Smooth muscle cell (in vitro differentiated cells): ENCODE measurements at regions not wholly inside any gene's neighbourhood (a gene's known extent, or its start where the extent isn't known, plus 50 kb on each side); places are given as distances from the start of the nearest gene placed in this dataset.

Experiments used
- DNase-seq: peaks from one replicate; lab custom pipeline; 2025; ENCODE audit not compliant: unreplicated experiment; lab: John Stamatoyannopoulos, UW
- H2AFZ ChIP-seq: fragments of 200-600 bp; sonication (generic); 2 replicates; pipeline ENCODE4 v1.6.0; 2016; ENCODE audit warnings: antibody characterized with exemption, low read depth, mild to moderate bottlenecking
- H3F3A ChIP-seq: fragments of 200-600 bp; sonication (generic); 2 replicates; pipeline ENCODE4 v1.6.0; 2017; ENCODE audit warnings: antibody characterized with exemption, low read depth
- H3K27ac ChIP-seq: fragments of 200-600 bp; sonication (generic); 2 replicates; pipeline ENCODE4 v1.5.1; 2016; ENCODE audit warnings: low read depth, mild to moderate bottlenecking
- H3K27me3 ChIP-seq: fragments of 200-600 bp; sonication (generic); 2 replicates; pipeline ENCODE4 v1.6.1; 2016; ENCODE audit warnings: low read depth, mild to moderate bottlenecking
- H3K36me3 ChIP-seq: fragments of 200-600 bp; sonication (generic); 2 replicates; pipeline ENCODE4 v1.5.1; 2016; ENCODE audit warnings: low read depth
- H3K4me1 ChIP-seq: fragments of 200-600 bp; sonication (generic); 2 replicates; pipeline ENCODE4 v1.5.1; 2016; ENCODE audit warnings: low read depth
- H3K4me2 ChIP-seq: fragments of 200-600 bp; sonication (generic); 2 replicates; pipeline ENCODE4 v1.6.0; 2016; ENCODE audit warnings: mild to moderate bottlenecking
- H3K4me3 ChIP-seq: fragments of 200-600 bp; sonication (generic); 2 replicates; pipeline ENCODE4 v1.5.1; 2016; ENCODE audit warnings: mild to moderate bottlenecking
- H3K79me2 ChIP-seq: fragments of 200-600 bp; sonication (generic); 2 replicates; pipeline ENCODE4 v1.6.0; 2016; ENCODE audit warnings: low read depth, mild to moderate bottlenecking
- H3K9ac ChIP-seq: fragments of 200-600 bp; sonication (generic); 2 replicates; pipeline ENCODE4 v1.6.0; 2016; ENCODE audit warnings: low read depth
- H3K9me3 ChIP-seq: fragments of 200-600 bp; sonication (generic); replicated peaks from 2 replicates; pipeline ENCODE4 v1.5.1; 2016; ENCODE audit warnings: low read depth
- H4K20me1 ChIP-seq: fragments of 200-600 bp; sonication (generic); 2 replicates; pipeline ENCODE4 v1.6.0; 2016; ENCODE audit warnings: low read depth
- WGBS: methylation state at CpG from one replicate; pipeline ENCODE4 v1.1.7; 2016; ENCODE audit warnings: low lambda C conversion rate; 5-methylcytosine and 5-hydroxymethylcytosine counted together
- TF ChIP-seq, protein P1 (sequence below): fragments of 200-600 bp; sonication (generic); IDR thresholded peaks from 2 replicates; pipeline ENCODE4 v1.5.1; 2017; ENCODE audit warnings: borderline replicate concordance, mild to moderate bottlenecking, antibody characterized with exemption; ENCODE audit not compliant: insufficient read depth, poor library complexity, severe bottlenecking

- Histone ChIP-seq H3K4me3 (no peak overlapping the region), H4K20me1 (no peaks in the 10 kb centered on the region), H3F3A (no peaks in the 10 kb centered on the region), H3K79me2 (no peaks in the 10 kb centered on the region), H3K4me1 (no peaks in the 10 kb centered on the region), H3K4me2 (no peak overlapping the region), H3K27ac (no peak overlapping the region), H3K9me3 (no peaks in the 10 kb centered on the region), H3K27me3 (no peaks in the 10 kb centered on the region), H3K9ac (no peak overlapping the region), H3K36me3 (no peaks in the 10 kb centered on the region), H2AFZ (peak overlapping the region; percentile 26)
- TF ChIP-seq, protein P1, sequence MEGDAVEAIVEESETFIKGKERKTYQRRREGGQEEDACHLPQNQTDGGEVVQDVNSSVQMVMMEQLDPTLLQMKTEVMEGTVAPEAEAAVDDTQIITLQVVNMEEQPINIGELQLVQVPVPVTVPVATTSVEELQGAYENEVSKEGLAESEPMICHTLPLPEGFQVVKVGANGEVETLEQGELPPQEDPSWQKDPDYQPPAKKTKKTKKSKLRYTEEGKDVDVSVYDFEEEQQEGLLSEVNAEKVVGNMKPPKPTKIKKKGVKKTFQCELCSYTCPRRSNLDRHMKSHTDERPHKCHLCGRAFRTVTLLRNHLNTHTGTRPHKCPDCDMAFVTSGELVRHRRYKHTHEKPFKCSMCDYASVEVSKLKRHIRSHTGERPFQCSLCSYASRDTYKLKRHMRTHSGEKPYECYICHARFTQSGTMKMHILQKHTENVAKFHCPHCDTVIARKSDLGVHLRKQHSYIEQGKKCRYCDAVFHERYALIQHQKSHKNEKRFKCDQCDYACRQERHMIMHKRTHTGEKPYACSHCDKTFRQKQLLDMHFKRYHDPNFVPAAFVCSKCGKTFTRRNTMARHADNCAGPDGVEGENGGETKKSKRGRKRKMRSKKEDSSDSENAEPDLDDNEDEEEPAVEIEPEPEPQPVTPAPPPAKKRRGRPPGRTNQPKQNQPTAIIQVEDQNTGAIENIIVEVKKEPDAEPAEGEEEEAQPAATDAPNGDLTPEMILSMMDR: no peak
- DNase-seq: no peak
These were observed 443.6 kb downstream of the SPRY1 start for GRCh38 chr4:123840197-123840596.

DNA sequence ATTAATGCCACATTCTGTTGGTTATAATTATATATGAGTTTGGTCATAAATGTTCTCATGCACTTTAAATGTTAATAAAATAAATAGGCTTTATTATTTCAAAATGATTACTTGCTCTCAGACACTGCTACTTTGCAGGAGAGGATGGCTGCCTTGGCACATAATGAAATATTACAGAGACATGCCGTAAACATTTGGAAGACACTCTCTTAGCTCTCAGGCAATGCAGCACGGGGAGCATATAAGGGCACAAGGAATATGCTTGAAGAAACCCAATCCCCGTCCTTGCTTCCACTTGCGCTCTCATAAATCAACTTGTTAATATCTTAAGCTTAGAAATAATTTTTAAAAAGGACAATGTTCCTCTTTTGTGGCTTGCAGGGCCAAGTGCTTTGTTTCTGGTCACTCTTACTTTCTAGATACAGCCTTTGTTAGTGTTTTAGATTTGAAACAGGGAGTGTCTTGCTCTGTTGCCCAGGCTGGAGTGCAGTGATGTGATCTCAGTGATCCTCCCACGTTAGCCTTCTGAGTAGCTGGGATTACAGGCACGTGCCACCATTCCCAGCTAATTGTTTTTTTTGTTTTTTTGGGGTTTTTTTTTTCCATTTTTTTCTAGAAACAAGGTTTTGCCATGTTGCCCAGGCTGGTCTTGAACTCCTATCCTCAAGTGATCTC, 445.0 kb downstream of the SPRY1 start:
- H2AFZ ChIP-seq: peak overlapping the region; percentile 35
- H3K4me1 ChIP-seq: no peaks in the 10 kb centered on the region
- no peak overlapping the region for H3K27ac ChIP-seq
- H3K36me3 ChIP-seq: no peaks in the 10 kb centered on the region
- no peak overlapping the region for H3K4me3 ChIP-seq
- no peaks in the 10 kb centered on the region for H3K79me2 ChIP-seq
- no peaks in the 10 kb centered on the region for H3F3A ChIP-seq
- H3K27me3 ChIP-seq: no peaks in the 10 kb centered on the region
- no peaks in the 10 kb centered on the region for H4K20me1 ChIP-seq
- no peak overlapping the region for H3K4me2 ChIP-seq
- H3K9ac ChIP-seq: no peak overlapping the region
- TF ChIP-seq, protein P1: no peak
- 82% methylated on average over 6 of the region's 6 CpGs for WGBS
- no peak for DNase-seq
- H3K9me3 ChIP-seq: no peaks in the 10 kb centered on the region

DNA sequence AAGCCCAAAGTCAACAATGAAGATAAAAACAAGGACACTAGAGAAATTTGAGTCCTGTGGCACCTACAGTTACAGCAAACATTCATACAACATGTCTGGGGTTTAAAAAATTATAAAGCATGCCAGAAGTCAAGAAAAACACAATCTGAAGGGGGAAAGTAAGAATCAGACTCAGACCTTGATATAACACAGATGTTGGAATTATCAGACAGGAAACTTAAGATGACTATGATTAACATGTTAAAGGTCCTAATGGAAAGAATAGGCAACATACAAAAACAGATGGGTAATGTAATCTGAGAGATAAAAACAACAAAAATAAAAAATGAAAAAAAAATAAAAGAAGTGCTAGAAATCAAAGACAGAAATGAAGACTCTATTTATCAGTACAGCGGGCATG, 446.5 kb downstream of the SPRY1 start:
- Histone ChIP-seq H2AFZ (no peak overlapping the region), H3K9ac (no peak overlapping the region), H4K20me1 (no peaks in the 10 kb centered on the region), H3K36me3 (no peaks in the 10 kb centered on the region), H3K79me2 (no peaks in the 10 kb centered on the region), H3K9me3 (no peaks in the 10 kb centered on the region), H3K27me3 (no peaks in the 10 kb centered on the region), H3K4me2 (no peak overlapping the region), H3F3A (no peaks in the 10 kb centered on the region), H3K4me3 (no peak overlapping the region), H3K4me1 (no peaks in the 10 kb centered on the region), H3K27ac (no peak overlapping the region)
- no peak for DNase-seq
- WGBS: 86% methylated on average over 1 of the region's 1 CpG
- TF ChIP-seq, protein P1: no peak

GRCh38 chr4:123844374-123844773, 447.8 kb downstream of the SPRY1 start:
- TF ChIP-seq, protein P1: no peak
- H3K4me2 ChIP-seq: no peak overlapping the region
- WGBS: 95% methylated on average over 4 of the region's 4 CpGs
- H3K9ac ChIP-seq: no peak overlapping the region
- no peak overlapping the region for H3K4me3 ChIP-seq
- no peak overlapping the region for H3K27ac ChIP-seq
- no peaks in the 10 kb centered on the region for H3F3A ChIP-seq
- no peak for DNase-seq
- H3K79me2 ChIP-seq: no peaks in the 10 kb centered on the region
- H3K9me3 ChIP-seq: no peaks in the 10 kb centered on the region
- peaks cover 3% of the 10 kb centered on the region for H3K4me1 ChIP-seq
- H4K20me1 ChIP-seq: no peaks in the 10 kb centered on the region
- no peaks in the 10 kb centered on the region for H3K27me3 ChIP-seq
- no peak overlapping the region for H2AFZ ChIP-seq
- H3K36me3 ChIP-seq: no peaks in the 10 kb centered on the region
